ENCODE measurements at regions not wholly inside any gene's neighbourhood (a gene's known extent, or its start where the extent isn't known, plus 50 kb on each side); places are given as distances from the start of the nearest gene placed in this dataset.

- intact Hi-C loops (cut with micrococcal nuclease; ENCODE audit: unreplicated experiment) (no loop called here), in situ Hi-C loops (cut with HindIII; ENCODE audit: extremely low pct_ligation_motif_present, low pct_unique_long_range_greater_than_20kb) (no loop called here)
- Histone ChIP-seq H3K4me2 (ENCODE audit: low read depth, low read length) (no peak overlapping the region), H3K79me2 (ENCODE audit: insufficient read depth, low read length) (no peaks in the 10 kb centered on the region), H3K27me3 (ENCODE audit: control insufficient read depth in 1 of 2, insufficient read depth in 2 of 2, low read length in 2 of 2) (no peaks in the 10 kb centered on the region), H3K9ac (ENCODE audit: insufficient read depth, low read depth, low read length) (no peak overlapping the region), H4K20me1 (ENCODE audit: insufficient read depth, low read length) (no peaks in the 10 kb centered on the region), H3K27ac (ENCODE audit: extremely low read length, insufficient read depth, low read length) (no peak overlapping the region), H3K4me3 (replicated peaks in 1 of 3; ENCODE audit: insufficient read depth in 1 of 3, low read depth in 2 of 3, low read length in 3 of 3) (no peak overlapping the region), H3K9me3 (ENCODE audit: low read length) (no peaks in the 10 kb centered on the region), H3K4me1 (ENCODE audit: insufficient read depth, low read length) (no peaks in the 10 kb centered on the region), H3K36me3 (replicated peaks in 1 of 2; ENCODE audit: control insufficient read depth in 1 of 2, insufficient read depth in 2 of 2, low read length in 2 of 2) (no peaks in the 10 kb centered on the region), H2AFZ (ENCODE audit: low read length) (no peak overlapping the region)
- ATAC-seq (no peak), FAIRE-seq (no peak), DNase-seq (ENCODE audit: low spot score) (no peak)
- 2% methylated on average over 3 of the region's 3 CpGs for WGBS (ENCODE audit: low lambda C conversion rate)
- TF ChIP-seq ARNTL (CRISPR knock-in tag; IDR thresholded peaks at IDR 0.05) (no peak), ZNF850 (CRISPR knock-in tag; conservative IDR thresholded peaks at IDR 0.05) (no peak)
- TF ChIP-seq, protein P1, sequence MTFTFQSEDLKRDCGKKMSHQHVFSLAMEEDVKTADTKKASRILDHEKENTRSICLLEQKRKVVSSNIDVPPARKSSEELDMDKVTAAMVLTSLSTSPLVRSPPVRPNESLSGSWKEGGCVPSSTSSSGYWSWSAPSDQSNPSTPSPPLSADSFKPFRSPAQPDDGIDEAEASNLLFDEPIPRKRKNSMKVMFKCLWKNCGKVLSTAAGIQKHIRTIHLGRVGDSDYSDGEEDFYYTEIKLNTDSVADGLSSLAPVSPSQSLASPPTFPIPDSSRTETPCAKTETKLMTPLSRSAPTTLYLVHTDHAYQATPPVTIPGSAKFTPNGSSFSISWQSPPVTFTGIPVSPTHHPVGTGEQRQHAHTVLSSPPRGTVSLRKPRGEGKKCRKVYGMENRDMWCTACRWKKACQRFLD (CRISPR knock-in tag; IDR thresholded peaks at IDR 0.05; ENCODE audit: borderline replicate concordance) = no peak
- CTCF ChIA-PET (ENCODE audit: low intra/inter-chr PET ratio, low total read pairs) = no interaction called here
- POLR2A ChIA-PET = no interaction called here
- no TSS peak for BruUV-seq (replicated peaks)
These were observed 371.5 kb upstream of the KLF4 start for GRCh38 chr9:107861075-107861474.

- no peak overlapping the region for H3K9ac ChIP-seq (ENCODE audit: insufficient read depth, low read depth, low read length)
- intact Hi-C loops (cut with micrococcal nuclease; ENCODE audit: unreplicated experiment) (no loop called here), in situ Hi-C loops (cut with HindIII; ENCODE audit: extremely low pct_ligation_motif_present, low pct_unique_long_range_greater_than_20kb) (no loop called here)
- H3K79me2 ChIP-seq (ENCODE audit: insufficient read depth, low read length) = no peaks in the 10 kb centered on the region
- H3K27ac ChIP-seq (ENCODE audit: extremely low read length, insufficient read depth, low read length) = no peak overlapping the region
- POLR2A ChIA-PET = no interaction called here
- CTCF ChIA-PET (ENCODE audit: low intra/inter-chr PET ratio, low total read pairs) = no interaction called here
- no peak for FAIRE-seq
- WGBS (ENCODE audit: low lambda C conversion rate) = 50% methylated on average over 8 of the region's 8 CpGs
- no peak for ATAC-seq
- no peaks in the 10 kb centered on the region for H3K36me3 ChIP-seq (replicated peaks in 1 of 2; ENCODE audit: control insufficient read depth in 1 of 2, insufficient read depth in 2 of 2, low read length in 2 of 2)
- DNase-seq (ENCODE audit: low spot score) = no peak
- peaks cover 9% of the 10 kb centered on the region for H3K9me3 ChIP-seq (ENCODE audit: low read length)
- no peaks in the 10 kb centered on the region for H3K4me1 ChIP-seq (ENCODE audit: insufficient read depth, low read length)
- no peaks in the 10 kb centered on the region for H3K27me3 ChIP-seq (ENCODE audit: control insufficient read depth in 1 of 2, insufficient read depth in 2 of 2, low read length in 2 of 2)
- no peaks in the 10 kb centered on the region for H4K20me1 ChIP-seq (ENCODE audit: insufficient read depth, low read length)
- no peak overlapping the region for H2AFZ ChIP-seq (ENCODE audit: low read length)
- BruUV-seq (replicated peaks) = no TSS peak
- TF ChIP-seq ZNF235 (CRISPR knock-in tag; IDR thresholded peaks at IDR 0.05; ENCODE audit: borderline replicate concordance) (no peak), ZNF616 (CRISPR knock-in tag; IDR thresholded peaks at IDR 0.05; ENCODE audit: low read depth) (no peak), ZFX (CRISPR knock-in tag; IDR thresholded peaks at IDR 0.05; ENCODE audit: low read depth) (no peak), FLYWCH1 (CRISPR knock-in tag; IDR thresholded peaks at IDR 0.05) (no peak), BCLAF1 (IDR thresholded peaks at IDR 0.05) (no peak), ZNF430 (CRISPR knock-in tag; IDR thresholded peaks at IDR 0.05) (no peak), ZNF33A (CRISPR knock-in tag; IDR thresholded peaks at IDR 0.05; ENCODE audit: borderline replicate concordance) (no peak)
- no peak overlapping the region for H3K4me2 ChIP-seq (ENCODE audit: low read depth, low read length)
- H3K4me3 ChIP-seq (replicated peaks in 1 of 3; ENCODE audit: insufficient read depth in 1 of 3, low read depth in 2 of 3, low read length in 3 of 3) = no peak overlapping the region
These were observed 368.7 kb upstream of the KLF4 start for GRCh38 chr9:107858260-107858659.

Data from HepG2 (cell line).